ENCODE measurements at regions not wholly inside any gene's neighbourhood (a gene's known extent, or its start where the extent isn't known, plus 50 kb on each side); places are given as distances from the start of the nearest gene placed in this dataset.

DNA sequence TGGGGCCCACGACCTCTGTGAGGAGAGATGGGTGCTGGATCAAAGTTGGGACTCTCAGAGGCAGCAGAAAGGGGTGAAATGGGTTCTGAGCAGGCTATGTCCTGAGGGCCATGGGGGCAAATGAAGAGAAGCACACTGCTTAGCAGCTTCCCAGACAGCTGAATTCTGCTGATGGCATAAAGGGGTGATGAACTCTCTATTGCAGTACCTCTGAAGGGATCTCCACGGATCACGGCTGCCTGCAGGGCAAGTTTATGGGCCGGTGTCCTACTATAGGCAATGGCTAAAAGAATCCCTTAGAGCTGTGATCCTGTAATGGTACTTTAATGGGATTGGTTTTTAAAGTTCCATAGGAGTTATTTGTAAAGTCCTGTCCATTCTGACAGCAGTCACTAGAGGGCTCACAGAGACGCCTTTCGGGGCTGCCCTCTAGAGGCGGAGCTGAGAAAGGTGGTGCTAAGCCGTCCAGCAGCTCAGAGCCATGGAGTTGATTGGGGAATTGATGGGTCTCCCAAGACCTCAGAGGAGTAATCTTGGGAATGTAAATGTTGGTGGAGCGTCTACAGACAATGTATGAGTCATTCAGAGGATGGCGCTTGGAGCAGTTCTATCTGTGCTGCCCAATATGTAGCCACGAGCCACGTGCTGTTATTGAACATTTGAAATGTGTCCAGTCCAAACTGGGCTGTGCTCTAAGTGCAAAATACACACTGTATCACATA lies 287.3 kb downstream of the COG6 start:
- DNase-seq, result peak in 1 of 2 experiments; percentile 18

GRCh38 chr13:39943711-39944110 lies 288.2 kb downstream of the COG6 start:
- DNase-seq, result no peak

DNA sequence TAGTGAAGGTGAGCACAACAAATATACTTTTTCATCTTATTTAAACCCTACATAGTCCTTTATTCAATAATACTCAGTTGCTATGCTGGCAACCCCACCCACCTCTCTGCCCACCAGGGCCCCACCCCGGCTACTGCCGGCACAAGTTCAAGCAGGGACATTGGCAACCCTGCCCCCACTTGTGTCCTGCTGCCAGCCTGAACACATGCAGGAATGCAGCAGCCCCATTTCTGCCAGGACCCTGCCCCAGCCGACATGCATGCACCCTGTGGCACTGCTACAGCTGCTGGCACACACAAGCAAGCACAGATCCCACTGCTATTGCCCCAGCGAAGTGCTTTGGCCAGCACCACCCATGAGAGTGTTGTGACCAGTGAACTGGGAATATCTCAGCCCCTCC lies 289.8 kb downstream of the COG6 start:
- no peak for DNase-seq

- DNase-seq, result no peak
These were observed 291.3 kb downstream of the COG6 start for GRCh38 chr13:39946769-39947168.

GRCh38 chr13:39951301-39951700 lies 295.8 kb downstream of the COG6 start:
- no peak for DNase-seq

DNA sequence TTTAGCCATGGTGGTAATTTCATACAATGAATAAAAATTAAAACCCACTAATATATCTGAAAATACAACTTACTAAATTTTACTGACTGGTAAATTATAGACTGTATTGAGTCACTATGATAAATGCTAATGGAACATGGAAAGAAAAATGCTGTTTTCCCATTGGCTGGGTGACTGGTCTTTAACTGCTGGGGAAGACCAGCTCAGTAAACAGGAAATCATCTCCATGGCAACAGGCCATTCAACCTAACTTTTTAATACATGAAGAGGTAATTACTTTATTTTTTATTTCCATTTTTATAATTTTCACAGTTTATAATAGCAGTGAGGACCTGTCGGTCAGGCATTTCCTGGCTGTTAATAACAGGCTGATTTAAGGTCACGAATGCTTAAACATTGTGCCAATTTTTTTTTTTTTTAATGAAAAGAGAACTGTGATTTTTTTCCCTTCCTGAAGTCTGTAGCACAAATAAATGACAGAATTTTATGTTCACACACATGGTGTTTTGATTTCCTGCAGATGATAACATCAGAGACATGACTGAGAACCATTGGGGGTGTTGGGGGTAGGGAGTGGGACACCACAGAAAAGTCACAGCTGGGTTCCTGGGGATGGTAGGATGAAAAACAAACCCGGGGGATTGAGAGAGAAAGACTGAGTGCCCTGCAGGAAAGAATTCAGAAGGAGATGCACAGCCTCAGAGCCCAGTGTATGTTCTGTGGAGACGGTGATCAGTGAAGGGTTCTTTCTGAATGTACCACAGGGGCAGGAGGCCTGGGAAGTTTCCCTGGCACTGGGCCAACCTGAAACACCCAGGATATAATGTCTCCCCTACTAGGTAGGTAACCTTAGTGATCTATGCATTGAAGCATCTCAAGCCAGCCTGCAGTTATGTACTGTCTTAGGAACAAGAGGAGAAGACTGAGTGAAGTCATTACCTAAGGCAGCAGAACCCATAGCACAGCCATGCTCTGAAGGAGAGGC lies 297.1 kb downstream of the COG6 start:
- DNase-seq, result no peak

DNA sequence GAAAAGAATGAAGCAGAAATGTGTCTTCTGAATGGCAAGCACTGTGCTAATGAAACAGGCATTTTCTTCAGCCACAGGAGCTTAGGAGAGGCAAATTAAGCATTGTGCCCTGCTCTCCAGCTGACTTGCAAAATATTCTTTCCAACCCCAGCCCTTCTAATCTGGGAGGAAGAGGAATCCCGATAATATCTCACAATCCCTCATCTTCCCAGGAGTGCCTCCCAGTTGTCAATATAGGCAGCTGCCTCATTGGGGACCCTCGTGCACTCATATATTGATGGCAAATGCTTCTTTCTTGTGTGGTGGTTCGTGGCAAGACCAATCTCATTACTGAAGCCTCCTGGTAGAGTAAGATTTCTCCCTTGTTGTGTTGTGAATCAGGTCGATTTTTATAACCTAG lies 299.0 kb downstream of the COG6 start:
- no peak for DNase-seq

DNA sequence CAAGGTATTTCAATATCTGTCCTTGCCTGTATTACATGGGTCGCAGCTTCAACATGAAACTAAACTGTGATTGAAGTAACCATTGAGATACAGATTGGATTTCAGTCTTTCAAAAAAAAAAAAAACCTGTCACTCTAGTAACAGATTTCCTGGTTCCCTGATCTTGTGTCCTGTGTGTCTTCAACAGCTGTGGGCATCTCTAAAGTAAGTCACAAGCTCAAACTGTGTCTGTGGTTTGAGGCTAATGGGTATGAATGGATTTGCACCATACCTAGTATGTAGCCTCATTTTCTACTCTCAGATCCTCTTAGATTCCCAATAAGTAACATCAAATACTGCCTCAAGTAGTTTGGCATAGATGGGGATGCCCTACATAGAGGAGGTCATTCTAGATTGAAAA lies 300.1 kb downstream of the COG6 start:
- DNase-seq, result no peak

- no peak for DNase-seq
These were observed 300.6 kb downstream of the COG6 start for GRCh38 chr13:39956036-39956435.

DNA sequence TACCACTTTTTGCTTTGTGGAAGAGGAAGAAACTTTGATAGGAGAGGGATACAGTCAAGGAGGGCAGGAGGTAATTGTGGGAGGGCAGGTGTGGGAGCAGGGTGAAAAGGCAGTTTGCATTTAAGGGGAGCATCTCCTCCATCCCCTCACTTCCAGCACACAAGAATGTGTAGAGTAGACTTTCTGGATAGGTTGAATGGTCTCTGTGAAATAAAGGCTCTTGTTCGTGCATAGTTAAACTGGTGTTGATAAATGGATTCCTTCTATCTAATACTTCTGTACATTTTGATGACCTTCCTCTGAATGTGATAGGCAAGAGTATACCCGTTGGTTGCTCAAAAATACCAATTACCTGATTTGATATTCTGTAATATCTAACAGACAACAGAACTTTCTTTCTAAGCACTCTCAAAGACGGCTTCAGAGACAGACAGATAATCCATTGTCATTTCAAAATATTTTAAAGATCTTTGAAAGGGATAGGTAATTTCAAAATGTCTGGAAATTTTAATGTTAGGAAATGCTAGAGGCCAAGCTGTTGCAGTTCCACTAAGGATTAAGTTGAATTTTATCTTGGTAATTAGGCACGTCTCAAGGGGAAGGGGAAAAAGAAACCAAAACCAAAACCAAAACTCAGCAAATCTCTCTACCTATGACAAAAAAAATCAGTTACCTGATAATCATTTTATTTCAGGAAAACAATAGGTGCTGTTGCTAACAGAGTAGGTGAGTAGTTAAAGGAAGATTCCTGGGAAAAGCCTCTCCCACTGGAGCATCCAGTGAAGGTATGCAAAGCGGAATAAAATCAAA lies 302.6 kb downstream of the COG6 start:
- no peak for DNase-seq

GRCh38 chr13:39959497-39960144 lies 304.2 kb downstream of the COG6 start:
- DNase-seq, result no peak

- DNase-seq, result no peak
These were observed 304.7 kb downstream of the COG6 start for GRCh38 chr13:39960191-39960590.

GRCh38 chr13:39961036-39961435 lies 305.6 kb downstream of the COG6 start:
- no peak for DNase-seq

DNA sequence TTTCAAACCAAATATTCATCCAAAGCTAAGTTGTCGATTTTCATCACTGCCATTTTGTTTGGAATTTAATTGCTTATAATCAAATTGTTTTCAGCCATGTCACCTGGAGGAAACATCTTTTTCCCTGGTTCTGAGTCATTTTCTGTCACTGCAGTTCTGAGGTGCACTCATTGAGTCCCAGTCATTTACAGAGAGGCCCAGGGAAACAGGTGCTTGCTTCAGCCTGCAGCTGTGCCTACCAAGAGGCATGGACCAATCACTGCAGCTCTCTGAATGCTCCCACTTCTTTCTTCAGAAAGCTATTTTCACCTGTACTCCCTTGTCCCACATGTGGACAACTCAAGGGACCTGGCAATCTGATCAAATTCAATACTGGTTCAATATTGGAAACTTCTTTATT lies 308.1 kb downstream of the COG6 start:
- DNase-seq, result no peak

DNA sequence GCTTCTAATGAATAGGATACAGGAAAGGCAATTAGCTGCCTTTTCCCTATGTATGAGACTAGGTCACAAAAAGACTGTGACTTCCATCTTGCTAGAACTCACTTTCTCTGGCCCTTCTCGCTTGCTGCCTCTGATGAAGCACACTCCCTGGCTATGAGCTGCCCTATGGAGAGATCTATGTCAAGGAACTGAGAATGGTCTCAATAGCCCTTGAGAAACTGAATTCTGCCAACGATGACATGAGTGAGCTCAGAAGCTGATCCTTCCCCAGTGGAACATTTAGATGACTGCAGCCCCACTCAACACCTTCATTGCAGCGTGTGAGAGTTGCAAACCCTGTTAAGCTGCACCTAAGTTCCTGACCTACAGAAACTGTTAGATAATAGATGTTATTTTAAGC lies 309.8 kb downstream of the COG6 start:
- no peak for DNase-seq

GRCh38 chr13:39967199-39967959 lies 311.9 kb downstream of the COG6 start:
- no peak for DNase-seq

DNA sequence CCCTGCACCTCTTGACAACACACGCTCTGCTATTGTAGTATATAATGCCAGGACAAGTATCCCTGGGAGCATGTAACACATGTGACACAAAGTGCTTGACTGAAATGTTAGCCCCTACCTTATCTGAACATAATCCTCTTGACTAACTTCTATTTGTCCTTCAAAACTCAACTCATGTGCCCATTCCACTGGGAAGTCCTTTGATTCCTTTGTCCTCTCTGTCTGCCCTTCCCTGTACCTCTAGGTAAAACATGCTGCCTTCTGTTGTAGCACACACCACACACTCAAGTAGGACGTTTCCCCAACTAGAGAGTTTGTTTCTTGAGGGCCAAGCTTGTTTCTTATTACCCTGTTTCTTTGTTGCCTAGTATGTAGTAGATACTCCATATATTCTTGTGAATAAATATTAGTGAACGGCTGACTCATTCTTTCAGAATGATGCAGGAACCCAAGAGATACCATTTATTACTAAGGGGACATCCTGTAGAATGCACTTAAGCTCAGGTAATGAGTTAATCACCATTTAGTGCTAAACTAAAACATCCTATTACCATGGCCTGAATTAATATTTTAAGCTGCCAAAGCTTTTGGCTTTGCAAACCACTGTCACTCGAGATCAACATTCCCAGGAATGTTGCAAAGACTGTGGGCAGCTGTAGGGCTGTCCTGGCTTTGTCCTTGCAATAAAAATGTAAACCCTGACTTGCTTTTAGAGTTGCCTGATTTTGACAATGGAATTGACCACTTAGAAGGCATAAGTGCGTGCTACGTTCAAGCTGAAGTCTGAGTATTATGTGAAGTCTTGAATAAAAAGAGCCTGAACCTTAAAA lies 313.4 kb downstream of the COG6 start:
- DNase-seq, result no peak

- no peak for DNase-seq
These were observed 314.9 kb downstream of the COG6 start for GRCh38 chr13:39970177-39970846.

GRCh38 chr13:39971526-39971925 lies 316.1 kb downstream of the COG6 start:
- DNase-seq, result no peak

- no peak for DNase-seq
These were observed 321.0 kb downstream of the COG6 start for GRCh38 chr13:39976481-39976880.
